GM04503 (cell line): ENCODE measurements at regions not wholly inside any gene's neighbourhood (a gene's known extent, or its start where the extent isn't known, plus 50 kb on each side); places are given as distances from the start of the nearest gene placed in this dataset.

Source experiments
- DNase-seq: peaks from one replicate; pipeline ENCODE4 v3.0.0-alpha.2; 2012; ENCODE audit warnings: low read depth

DNA sequence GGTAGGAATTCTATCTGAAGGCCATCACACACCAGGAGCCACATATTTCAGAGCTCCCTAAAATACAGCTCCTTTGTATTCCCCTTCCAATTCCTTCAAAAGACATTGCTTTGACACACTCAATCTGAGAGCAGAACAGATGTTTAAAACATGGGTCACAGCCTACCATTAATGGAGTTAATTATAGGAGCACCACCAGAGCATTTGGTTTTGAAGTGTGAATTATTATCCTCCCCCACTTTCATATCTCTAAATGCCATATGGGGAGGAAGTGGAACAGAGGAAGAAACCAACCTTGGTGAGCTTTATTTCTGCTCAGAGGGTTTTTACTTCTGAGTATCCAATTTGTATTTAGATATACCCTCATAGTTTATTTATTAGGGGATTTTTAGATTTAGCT is 50.7 kb upstream of the TNFRSF21 start:
- DNase-seq: no peak

- no peak for DNase-seq
Observed at GRCh38 chr6:47362857-47363461, 53.3 kb upstream of the TNFRSF21 start.

DNA sequence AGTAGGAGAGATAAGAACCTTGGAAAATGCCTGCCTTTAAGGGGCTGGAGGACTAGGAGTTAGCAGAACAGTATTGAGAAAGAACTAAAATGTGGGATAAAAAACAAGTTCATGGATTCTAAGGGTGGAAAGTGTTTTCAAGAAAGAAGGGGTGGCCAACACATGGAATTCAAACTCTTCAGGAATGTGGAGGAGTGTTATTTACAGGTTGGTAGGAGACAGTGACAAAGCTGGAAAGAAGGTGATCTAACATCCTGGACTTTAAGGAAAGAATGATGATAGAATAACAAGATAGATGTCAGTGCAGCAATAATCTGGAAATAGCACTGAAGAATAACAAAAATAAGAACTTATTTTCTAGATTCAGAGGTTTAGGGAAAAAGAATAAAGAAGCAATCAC is 54.0 kb upstream of the TNFRSF21 start:
- no peak for DNase-seq

GRCh38 chr6:47366335-47366890 is 56.7 kb upstream of the TNFRSF21 start:
- DNase-seq: no peak

- no peak for DNase-seq
Observed at GRCh38 chr6:47371139-47371869, 61.6 kb upstream of the TNFRSF21 start.

DNA sequence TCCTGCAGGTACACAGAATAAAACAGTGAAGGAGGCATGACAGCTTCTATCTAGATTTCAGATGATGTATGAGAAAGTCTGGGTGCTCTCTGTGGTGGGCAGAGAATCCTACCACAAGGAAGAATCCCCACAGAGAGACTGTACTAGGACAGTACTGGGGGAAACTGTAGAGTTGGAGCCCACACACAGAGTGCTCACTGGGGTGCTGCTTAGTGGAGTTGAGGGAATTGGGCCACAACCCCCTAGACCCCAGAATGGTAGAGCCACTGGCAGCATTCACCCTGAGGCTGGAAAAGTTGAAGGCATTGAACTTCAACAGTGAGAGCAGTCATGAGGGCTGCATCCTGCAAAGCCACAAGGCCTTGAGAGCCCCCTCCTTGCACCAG is 62.2 kb upstream of the TNFRSF21 start:
- DNase-seq: no peak

DNA sequence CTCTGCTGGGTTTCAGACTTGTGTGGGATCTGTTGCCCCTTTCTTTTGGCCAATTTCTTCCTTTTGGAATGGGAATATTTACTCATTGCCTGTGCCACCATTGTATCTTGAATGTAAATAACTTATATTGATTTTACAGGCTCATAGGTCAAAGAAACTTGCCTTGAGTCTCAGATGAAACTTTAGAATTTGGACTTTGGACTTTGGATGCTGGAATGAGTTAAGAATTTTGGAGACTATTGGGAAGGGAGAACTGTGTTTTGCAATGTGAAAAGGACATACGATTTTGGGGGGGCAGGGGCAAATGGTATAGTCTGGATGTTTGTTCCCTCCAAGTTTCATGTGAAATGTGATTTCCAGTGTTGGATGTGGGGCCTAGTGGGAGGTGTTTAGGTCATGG is 62.6 kb upstream of the TNFRSF21 start:
- no peak for DNase-seq

- no peak for DNase-seq
Observed at GRCh38 chr6:47375426-47375825, 65.7 kb upstream of the TNFRSF21 start.

- DNase-seq: no peak
Observed at GRCh38 chr6:47376930-47377329, 67.2 kb upstream of the TNFRSF21 start.

DNA sequence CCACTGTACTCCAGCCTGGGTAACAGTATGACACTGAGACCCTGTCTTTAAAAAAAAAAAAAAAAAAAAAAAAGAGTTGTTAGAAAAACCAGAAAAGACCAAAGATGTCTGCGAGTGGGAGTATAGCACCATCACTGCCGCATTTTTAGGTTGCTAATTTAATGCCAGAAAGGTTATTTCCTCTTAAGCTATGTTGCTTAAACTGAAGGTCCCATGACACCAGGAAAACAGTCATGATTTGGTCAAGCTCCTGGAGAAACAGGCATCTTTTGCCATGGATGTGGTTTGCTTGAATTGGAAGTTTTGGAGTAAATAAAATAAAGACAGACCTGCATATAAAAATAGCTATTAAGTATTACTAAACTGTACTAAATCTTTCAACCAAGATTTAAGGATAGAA is 68.3 kb upstream of the TNFRSF21 start:
- DNase-seq: no peak

DNA sequence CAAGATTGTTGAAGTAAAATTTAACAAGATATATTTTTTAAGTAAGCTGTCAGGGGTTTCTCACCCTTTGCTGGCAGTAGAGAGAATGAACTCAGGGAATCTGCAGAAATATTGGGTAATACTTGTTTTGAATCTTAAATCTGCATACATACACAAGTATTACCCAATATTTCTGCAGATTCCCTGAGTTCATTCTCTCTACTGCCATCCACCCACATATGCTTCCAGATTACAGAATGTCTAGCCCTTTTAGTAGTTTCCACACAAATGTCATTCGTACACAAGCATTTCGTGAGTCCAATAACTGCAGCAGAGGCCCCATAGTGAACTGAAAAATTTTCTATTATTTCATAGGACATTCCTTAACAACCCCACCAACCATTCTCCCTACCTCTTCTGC is 69.6 kb upstream of the TNFRSF21 start:
- DNase-seq: no peak

- no peak for DNase-seq
Observed at GRCh38 chr6:47380251-47380650, 70.5 kb upstream of the TNFRSF21 start.

GRCh38 chr6:47381036-47381435 is 71.3 kb upstream of the TNFRSF21 start:
- no peak for DNase-seq

GRCh38 chr6:47383360-47383759 is 73.7 kb upstream of the TNFRSF21 start:
- no peak for DNase-seq

- DNase-seq: no peak
Observed at GRCh38 chr6:47391675-47392074, 82.0 kb upstream of the TNFRSF21 start.

GRCh38 chr6:47392251-47392650 is 82.5 kb upstream of the TNFRSF21 start:
- no peak for DNase-seq

DNA sequence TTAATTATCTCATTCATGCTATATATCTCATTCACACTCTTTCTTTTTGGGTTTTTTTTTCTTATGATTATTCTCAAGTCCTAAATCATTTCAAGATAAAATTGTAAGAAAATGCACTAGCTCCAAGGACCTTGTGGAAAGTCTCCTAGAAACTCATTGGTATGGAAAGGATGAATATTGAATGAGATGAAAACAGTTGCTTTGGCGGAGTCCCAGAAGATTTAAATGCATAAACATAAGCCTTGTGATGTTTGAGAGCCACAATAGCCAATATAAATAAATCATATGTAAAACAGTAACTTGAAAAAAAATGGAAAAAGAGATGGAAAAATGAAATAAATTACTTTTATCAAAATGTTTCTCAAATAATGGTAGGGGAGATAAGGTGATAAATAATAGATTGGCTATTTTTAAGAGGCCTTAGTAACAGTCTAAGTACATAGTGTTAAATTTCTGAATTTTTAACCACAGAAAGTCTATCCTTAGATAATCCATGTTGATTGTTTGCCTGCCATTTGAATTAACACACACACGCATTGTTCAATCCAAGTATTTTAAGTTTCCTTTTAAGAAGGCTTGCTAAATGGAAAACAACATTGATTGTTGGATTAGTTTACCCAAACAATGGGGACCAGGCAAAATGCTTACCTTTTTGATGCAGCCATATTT is 81.1 kb upstream of the CD2AP start:
- DNase-seq: no peak

DNA sequence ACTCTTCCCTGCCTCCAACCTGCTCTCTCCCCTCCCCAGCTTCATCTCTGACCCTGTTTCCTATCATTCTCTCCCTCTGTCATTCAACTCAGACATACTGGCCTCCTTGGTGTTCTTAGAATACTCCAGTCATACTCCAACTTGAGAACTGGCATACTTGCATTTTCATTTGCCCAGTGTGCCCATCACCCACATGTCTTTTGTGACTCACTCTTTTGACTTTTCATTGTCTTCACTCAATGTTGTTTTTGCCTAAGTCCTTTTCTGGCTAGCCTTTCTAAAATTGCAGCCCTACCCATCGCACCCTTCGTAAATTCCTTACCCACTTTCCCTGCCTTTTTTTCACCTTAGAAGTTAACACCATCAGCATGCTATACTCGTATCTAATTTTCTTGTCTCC is 77.0 kb upstream of the CD2AP start:
- DNase-seq: no peak

- DNase-seq: no peak
Observed at GRCh38 chr6:47402081-47402480, 75.5 kb upstream of the CD2AP start.

- no peak for DNase-seq
Observed at GRCh38 chr6:47403056-47403455, 74.5 kb upstream of the CD2AP start.

DNA sequence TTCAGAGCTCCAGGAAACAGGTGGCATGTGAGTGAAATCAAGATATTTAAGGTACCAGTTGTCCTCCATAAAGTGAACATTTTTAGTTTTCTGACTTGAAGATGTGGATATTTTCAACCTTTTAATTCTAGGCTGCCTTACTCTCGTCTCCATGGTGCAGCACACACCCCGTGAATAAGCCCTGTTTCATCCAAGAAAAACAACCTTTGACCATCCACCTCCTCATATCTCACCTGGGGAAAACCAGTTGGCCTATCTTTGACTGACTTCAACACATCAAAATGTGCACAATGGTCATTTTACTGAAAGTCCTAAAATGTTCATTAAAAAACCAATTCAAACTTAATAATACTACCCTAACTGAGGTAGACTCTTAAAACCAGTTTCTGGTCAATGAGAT is 73.8 kb upstream of the CD2AP start:
- no peak for DNase-seq

- DNase-seq: no peak
Observed at GRCh38 chr6:47404435-47404834, 73.2 kb upstream of the CD2AP start.

DNA sequence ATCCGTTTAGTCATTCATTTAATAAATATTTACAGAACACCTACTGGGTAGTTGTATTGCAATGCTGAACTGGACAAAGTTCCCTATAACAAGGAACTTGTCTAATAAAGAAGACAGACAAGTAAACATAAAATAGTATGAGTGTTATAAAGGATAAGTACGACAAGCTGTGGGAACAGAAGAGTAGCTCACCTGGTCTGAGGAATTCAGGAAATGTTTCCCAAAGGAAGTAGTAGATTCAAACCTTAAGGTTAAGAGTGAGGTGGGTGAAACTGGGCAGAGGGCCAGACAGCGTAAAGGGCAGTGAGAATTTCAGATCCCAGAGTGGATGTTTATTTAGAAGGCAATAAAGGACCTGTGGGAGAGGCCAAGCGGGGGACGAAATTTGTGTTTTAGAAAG is 72.3 kb upstream of the CD2AP start:
- no peak for DNase-seq
